ENCODE measurements at regions not wholly inside any gene's neighbourhood (a gene's known extent, or its start where the extent isn't known, plus 50 kb on each side); places are given as distances from the start of the nearest gene placed in this dataset.

- no peak for TF ChIP-seq CTCF (IDR thresholded peaks at IDR 0.05)
- no peak for TF ChIP-seq ZFX (IDR thresholded peaks at IDR 0.05; ENCODE audit: borderline replicate concordance)
Observed at GRCh38 chr4:30939684-30940083, 219.5 kb downstream of the PCDH7 start.

All from 22Rv1 (cell line).